HL-60 (cell line): ENCODE measurements at regions not wholly inside any gene's neighbourhood (a gene's known extent, or its start where the extent isn't known, plus 50 kb on each side); places are given as distances from the start of the nearest gene placed in this dataset.

ENCODE experiments used
- GABPA ChIP-seq: IDR thresholded peaks from 2 replicates; pipeline ENCODE4 v1.6.1; 2012; ENCODE audit warnings: low read depth
- POLR2AphosphoS5 ChIP-seq: IDR thresholded peaks from 2 replicates; pipeline ENCODE4 v1.6.1; 2012; ENCODE audit warnings: low read depth
- TF ChIP-seq, protein P1 (sequence below): IDR thresholded peaks from one replicate; pipeline ENCODE4 v1.5.1; 2011; ENCODE audit warnings: low read length, control low read depth, inconsistent platforms; ENCODE audit not compliant: insufficient read depth

- TF ChIP-seq, protein P1, sequence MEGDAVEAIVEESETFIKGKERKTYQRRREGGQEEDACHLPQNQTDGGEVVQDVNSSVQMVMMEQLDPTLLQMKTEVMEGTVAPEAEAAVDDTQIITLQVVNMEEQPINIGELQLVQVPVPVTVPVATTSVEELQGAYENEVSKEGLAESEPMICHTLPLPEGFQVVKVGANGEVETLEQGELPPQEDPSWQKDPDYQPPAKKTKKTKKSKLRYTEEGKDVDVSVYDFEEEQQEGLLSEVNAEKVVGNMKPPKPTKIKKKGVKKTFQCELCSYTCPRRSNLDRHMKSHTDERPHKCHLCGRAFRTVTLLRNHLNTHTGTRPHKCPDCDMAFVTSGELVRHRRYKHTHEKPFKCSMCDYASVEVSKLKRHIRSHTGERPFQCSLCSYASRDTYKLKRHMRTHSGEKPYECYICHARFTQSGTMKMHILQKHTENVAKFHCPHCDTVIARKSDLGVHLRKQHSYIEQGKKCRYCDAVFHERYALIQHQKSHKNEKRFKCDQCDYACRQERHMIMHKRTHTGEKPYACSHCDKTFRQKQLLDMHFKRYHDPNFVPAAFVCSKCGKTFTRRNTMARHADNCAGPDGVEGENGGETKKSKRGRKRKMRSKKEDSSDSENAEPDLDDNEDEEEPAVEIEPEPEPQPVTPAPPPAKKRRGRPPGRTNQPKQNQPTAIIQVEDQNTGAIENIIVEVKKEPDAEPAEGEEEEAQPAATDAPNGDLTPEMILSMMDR = no peak
- no peak for TF ChIP-seq POLR2AphosphoS5
- no peak for TF ChIP-seq GABPA
Observed at GRCh38 chr5:15117688-15118087, 246.1 kb upstream of the ANKH start.
